Stomach (tissue), 4 donors: ENCODE measurements at regions not wholly inside any gene's neighbourhood (a gene's known extent, or its start where the extent isn't known, plus 50 kb on each side); places are given as distances from the start of the nearest gene placed in this dataset.

Experiments used
- CTCF ChIP-seq, 7 experiments: fragments of 450-650 bp in 4 of 7; fragments of 200-600 bp in 3 of 7; sonication (generic) in 3 of 7; IDR thresholded peaks; one replicate each; pipeline ENCODE4 v1.5.1; 2016 to 2019; ENCODE audit warnings: antibody characterized with exemption in 7 of 7, control low read depth in 2 of 7, mild to moderate bottlenecking in 1 of 7
- EP300 ChIP-seq: sonication (generic); formaldehyde crosslinking; IDR thresholded peaks from one replicate; pipeline ENCODE4 v1.6.1; 2017; ENCODE audit warnings: antibody characterized with exemption

- TF ChIP-seq CTCF (IDR thresholded peaks at IDR 0.05) (no peak), EP300 (no peak)
Measured at GRCh38 chr15:31455499-31455898, 128.9 kb downstream of the KLF13 start.
